ENCODE measurements at regions not wholly inside any gene's neighbourhood (a gene's known extent, or its start where the extent isn't known, plus 50 kb on each side); places are given as distances from the start of the nearest gene placed in this dataset.

- no peak for DNase-seq (ENCODE audit: low read depth, low spot score)
- Mint-ChIP-seq H3K4me1 (no peaks in the 10 kb centered on the region), H3K9me3 (peaks cover 4% of the 10 kb centered on the region), H3K27me3 (ENCODE audit: low read depth) (no peaks in the 10 kb centered on the region), H3K27ac (ENCODE audit: unreplicated experiment) (no peak overlapping the region), H3K36me3 (ENCODE audit: low read depth) (no peaks in the 10 kb centered on the region), H3K4me3 (no peak overlapping the region)
- TF ChIP-seq CTCF (conservative IDR thresholded peaks at IDR 0.05) = no peak
These were observed 66.8 kb downstream of the NIBAN1 start for GRCh38 chr1:184907500-184907899.

GRCh38 chr1:184906761-184907160, 67.5 kb downstream of the NIBAN1 start:
- Mint-ChIP-seq H3K9me3 (peaks cover 4% of the 10 kb centered on the region), H3K4me1 (no peaks in the 10 kb centered on the region), H3K4me3 (no peak overlapping the region), H3K36me3 (ENCODE audit: low read depth) (no peaks in the 10 kb centered on the region), H3K27me3 (ENCODE audit: low read depth) (peaks cover 3% of the 10 kb centered on the region), H3K27ac (ENCODE audit: unreplicated experiment) (no peak overlapping the region)
- DNase-seq (ENCODE audit: low read depth, low spot score) = no peak
- TF ChIP-seq CTCF (conservative IDR thresholded peaks at IDR 0.05) = no peak

GRCh38 chr1:184905601-184906322, 68.5 kb downstream of the NIBAN1 start:
- no peak overlapping the region for H3K27ac Mint-ChIP-seq (ENCODE audit: unreplicated experiment)
- TF ChIP-seq CTCF (conservative IDR thresholded peaks at IDR 0.05) = no peak
- no peaks in the 10 kb centered on the region for H3K36me3 Mint-ChIP-seq (ENCODE audit: low read depth)

GRCh38 chr1:184903111-184903692, 71.1 kb downstream of the NIBAN1 start:
- H3K4me1 Mint-ChIP-seq = peaks cover 6% of the 10 kb centered on the region
- TF ChIP-seq CTCF (conservative IDR thresholded peaks at IDR 0.05) = no peak
- H3K36me3 Mint-ChIP-seq (ENCODE audit: low read depth) = no peaks in the 10 kb centered on the region
- H3K27ac Mint-ChIP-seq (ENCODE audit: unreplicated experiment) = no peak overlapping the region
- peaks cover 7% of the 10 kb centered on the region for H3K9me3 Mint-ChIP-seq
- H3K27me3 Mint-ChIP-seq (ENCODE audit: low read depth) = peaks cover 9% of the 10 kb centered on the region
- no peak for DNase-seq (ENCODE audit: low read depth, low spot score)
- no peak overlapping the region for H3K4me3 Mint-ChIP-seq

More at GRCh38 chr1:184905601-184906322, 68.5 kb downstream of the NIBAN1 start:
- Mint-ChIP-seq H3K9me3 (peaks cover 4% of the 10 kb centered on the region), H3K4me1 (no peaks in the 10 kb centered on the region), H3K27me3 (ENCODE audit: low read depth) (peaks cover 6% of the 10 kb centered on the region), H3K4me3 (no peak overlapping the region)
- DNase-seq (ENCODE audit: low read depth, low spot score) = no peak

GRCh38 chr1:184900507-184900906, 73.8 kb downstream of the NIBAN1 start:
- Mint-ChIP-seq H3K9me3 (peaks cover 12% of the 10 kb centered on the region), H3K4me3 (no peak overlapping the region), H3K27ac (ENCODE audit: unreplicated experiment) (peak overlapping the region; percentile 9), H3K27me3 (ENCODE audit: low read depth) (peaks cover 9% of the 10 kb centered on the region), H3K36me3 (ENCODE audit: low read depth) (peaks cover 4% of the 10 kb centered on the region), H3K4me1 (peaks cover 6% of the 10 kb centered on the region)
- DNase-seq (ENCODE audit: low read depth, low spot score) = no peak
- TF ChIP-seq CTCF (conservative IDR thresholded peaks at IDR 0.05) = no peak
